Ramos (cell line): ENCODE measurements at regions not wholly inside any gene's neighbourhood (a gene's known extent, or its start where the extent isn't known, plus 50 kb on each side); places are given as distances from the start of the nearest gene placed in this dataset.
"Not testable (repeated sequence)": the region's sequence is repeated elsewhere in the genome, so short reads cannot be mapped to it uniquely, and the experiment has no call there.

Experiments
- in situ Hi-C: fragments of 300-500 bp; cut with MboI; formaldehyde crosslinking; loops from one replicate; pipeline ENCODE4 v1.14.3; 2022; ENCODE audit warnings: low sequenced_read_pairs; ENCODE audit not compliant: unreplicated experiment

- in situ Hi-C loops, result no loop called here
These were observed 57.5 kb upstream of the PLPPR5 start for GRCh38 chr1:99062192-99062591.

- in situ Hi-C loops, result no loop called here
These were observed 64.5 kb upstream of the PLPPR5 start for GRCh38 chr1:99069146-99069545.

- in situ Hi-C loops, result not testable (repeated sequence)
These were observed 73.9 kb upstream of the PLPPR5 start for GRCh38 chr1:99078529-99078928.

- in situ Hi-C loops, result no loop called here
These were observed 77.7 kb upstream of the PLPPR5 start for GRCh38 chr1:99082366-99082765.

- in situ Hi-C loops, result no loop called here
These were observed 78.7 kb upstream of the PLPPR5 start for GRCh38 chr1:99083338-99083737.

- in situ Hi-C loops, result no loop called here
These were observed 79.9 kb upstream of the PLPPR5 start for GRCh38 chr1:99084562-99084961.

- in situ Hi-C loops, result no loop called here
These were observed 81.4 kb upstream of the PLPPR5 start for GRCh38 chr1:99086057-99086456.

GRCh38 chr1:99098589-99098988 is 93.9 kb upstream of the PLPPR5 start:
- in situ Hi-C loops, result no loop called here

GRCh38 chr1:99106274-99106673 is 101.6 kb upstream of the PLPPR5 start:
- in situ Hi-C loops, result no loop called here

- in situ Hi-C loops, result no loop called here
These were observed 103.0 kb upstream of the PLPPR5 start for GRCh38 chr1:99107680-99108079.

- in situ Hi-C loops, result no loop called here
These were observed 105.7 kb upstream of the PLPPR5 start for GRCh38 chr1:99110140-99111041.

- in situ Hi-C loops, result no loop called here
These were observed 110.6 kb upstream of the PLPPR5 start for GRCh38 chr1:99115231-99115630.

GRCh38 chr1:99119188-99119587 is 114.5 kb upstream of the PLPPR5 start:
- in situ Hi-C loops, result no loop called here

GRCh38 chr1:99122039-99122438 is 117.4 kb upstream of the PLPPR5 start:
- in situ Hi-C loops, result no loop called here

GRCh38 chr1:99123936-99124335 is 119.3 kb upstream of the PLPPR5 start:
- in situ Hi-C loops, result no loop called here

- in situ Hi-C loops, result no loop called here
These were observed 126.9 kb upstream of the PLPPR5 start for GRCh38 chr1:99131546-99131945.

GRCh38 chr1:99133756-99134500 is 129.3 kb upstream of the PLPPR5 start:
- in situ Hi-C loops, result no loop called here

- in situ Hi-C loops, result no loop called here
These were observed 126.6 kb upstream of the PLPPR4 start for GRCh38 chr1:99137554-99138206.

- in situ Hi-C loops, result no loop called here
These were observed 124.4 kb upstream of the PLPPR4 start for GRCh38 chr1:99139876-99140275.

- in situ Hi-C loops, result no loop called here
These were observed 118.0 kb upstream of the PLPPR4 start for GRCh38 chr1:99146129-99146848.
